Central memory CD4-positive, alpha-beta T cell (primary cell): ENCODE measurements at regions not wholly inside any gene's neighbourhood (a gene's known extent, or its start where the extent isn't known, plus 50 kb on each side); places are given as distances from the start of the nearest gene placed in this dataset.

Experiments used
- DNase-seq: peaks from one replicate; pipeline ENCODE4 v3.0.0; 2022

DNA sequence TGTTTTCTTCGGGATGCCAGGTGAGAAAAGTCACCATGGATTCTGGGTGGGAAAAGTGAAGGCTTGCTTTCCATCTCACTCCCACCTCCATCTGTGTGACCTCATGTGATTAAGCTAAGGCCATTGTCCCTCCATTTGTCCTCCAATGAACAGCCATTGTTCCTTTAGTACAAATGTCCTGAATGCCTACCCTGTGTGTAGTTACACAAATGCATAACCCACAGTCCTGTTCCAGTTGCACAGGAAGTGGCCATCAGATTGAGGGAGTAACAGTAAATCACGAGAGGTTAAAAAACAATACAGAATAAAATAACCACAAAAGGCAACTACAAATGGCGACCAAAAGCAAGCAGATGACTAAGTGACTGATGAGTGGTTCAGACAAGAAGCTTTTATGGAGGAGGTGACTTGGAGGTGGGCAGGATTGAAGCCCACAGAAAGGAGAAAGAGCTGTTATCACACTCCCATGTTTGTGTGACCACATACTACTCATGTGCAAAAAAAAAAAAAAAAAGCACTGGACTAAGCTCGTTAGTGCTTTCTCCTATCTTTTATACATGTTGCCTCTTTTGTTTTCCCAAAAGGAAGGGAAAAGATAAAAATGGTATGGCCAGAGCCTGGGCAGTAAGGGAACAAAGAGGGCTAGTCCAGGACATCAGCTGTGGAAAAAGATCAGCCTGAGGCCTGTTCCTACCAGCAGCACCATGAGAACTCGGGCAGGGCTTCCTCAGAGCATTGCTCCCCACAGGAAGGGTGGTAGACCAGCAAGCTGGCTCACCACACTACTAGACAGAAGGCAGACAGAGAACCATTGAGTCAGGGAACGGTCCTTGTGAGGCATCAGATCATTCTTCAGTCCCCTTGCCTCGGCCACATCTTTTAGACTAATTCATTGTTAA, 111.0 kb downstream of the TFAP2A start:
- DNase-seq: no peak

DNA sequence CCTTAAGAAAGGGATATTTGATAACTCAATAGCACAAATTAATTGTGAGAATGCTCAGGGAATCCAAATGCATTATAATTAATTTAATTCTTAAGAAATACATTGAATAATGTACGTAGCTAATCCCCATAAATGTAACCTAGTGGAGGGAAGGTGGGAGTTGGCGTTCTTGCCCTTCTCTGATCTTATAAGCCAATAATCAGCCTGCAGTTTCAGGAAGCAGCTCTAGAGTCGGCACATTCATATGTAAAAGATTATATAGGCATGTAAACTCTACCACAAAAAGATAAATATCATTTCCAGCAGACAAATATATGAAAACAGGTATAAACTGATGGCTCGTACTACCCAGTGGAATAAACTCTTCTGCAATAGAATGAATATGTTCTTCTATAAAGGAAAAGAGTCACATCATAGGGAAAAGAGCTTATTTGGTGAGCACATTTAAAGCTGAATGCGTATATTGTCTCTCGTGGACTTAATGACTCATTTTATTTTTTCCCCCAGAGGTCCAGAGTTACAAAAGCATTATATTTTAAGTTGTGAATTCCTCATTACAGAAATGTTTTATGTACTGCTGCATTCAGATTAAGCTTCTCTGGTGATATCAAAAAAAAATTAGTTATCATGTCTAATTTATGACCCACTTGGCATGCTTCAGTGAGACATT, 112.2 kb downstream of the TFAP2A start:
- DNase-seq: no peak

DNA sequence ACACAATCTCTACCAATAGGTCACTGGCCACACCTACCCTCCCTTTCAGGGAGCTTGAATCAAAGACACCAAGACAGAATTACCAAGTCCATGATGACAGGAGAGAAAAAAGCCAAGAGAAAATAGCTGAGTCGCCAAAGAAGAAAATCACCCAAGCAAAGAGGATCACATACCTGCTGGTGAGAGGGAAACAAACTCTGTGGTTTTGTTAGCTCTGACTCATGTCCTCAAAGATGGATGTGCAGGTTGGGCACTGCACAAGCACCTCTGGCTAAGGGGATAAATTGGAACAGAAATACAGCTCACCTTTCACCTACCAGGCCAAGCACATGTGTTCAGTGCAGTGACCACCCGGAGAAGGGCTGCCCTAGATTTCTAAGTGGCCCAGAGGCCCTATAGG, 114.8 kb downstream of the TFAP2A start:
- DNase-seq: no peak

DNA sequence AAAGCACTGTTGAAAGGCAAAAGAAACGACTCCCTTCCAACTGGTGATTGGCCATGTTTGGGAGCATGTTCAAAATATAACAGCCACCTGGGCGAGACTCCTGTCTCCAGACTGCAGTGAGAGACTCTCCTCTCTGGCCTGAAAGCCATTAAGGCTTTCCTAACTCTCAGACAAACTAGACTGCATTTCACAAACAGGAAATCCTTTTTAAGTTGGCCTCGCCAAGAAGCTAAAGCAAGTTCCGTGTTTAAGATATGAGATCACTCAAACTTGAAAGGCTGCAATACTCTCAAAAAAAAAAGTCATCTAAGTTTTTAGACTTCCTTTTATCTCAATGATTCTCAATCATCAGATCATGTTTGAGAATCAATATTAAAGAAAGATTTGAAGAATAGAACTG, 117.0 kb downstream of the TFAP2A start:
- DNase-seq: no peak

DNA sequence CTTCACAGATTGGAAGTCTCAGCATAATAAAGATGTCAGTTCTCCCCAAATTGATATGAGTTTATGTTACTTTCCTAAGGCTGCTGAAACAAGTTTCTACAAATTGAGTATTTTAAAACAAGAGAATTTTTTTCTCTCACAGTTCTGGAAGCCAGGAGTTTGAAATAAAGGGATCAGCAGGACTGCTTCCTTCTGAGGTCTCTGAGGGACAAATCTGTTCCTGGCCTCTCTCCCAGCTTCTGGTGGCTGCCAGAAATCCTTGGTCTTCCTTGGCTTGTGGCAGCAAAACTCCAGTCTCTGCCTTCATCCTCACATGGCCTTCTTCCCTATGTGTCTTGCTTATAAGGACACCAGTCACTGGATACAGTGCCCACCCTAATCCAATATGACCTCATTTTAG, 136.1 kb downstream of the TFAP2A start:
- DNase-seq: no peak

DNA sequence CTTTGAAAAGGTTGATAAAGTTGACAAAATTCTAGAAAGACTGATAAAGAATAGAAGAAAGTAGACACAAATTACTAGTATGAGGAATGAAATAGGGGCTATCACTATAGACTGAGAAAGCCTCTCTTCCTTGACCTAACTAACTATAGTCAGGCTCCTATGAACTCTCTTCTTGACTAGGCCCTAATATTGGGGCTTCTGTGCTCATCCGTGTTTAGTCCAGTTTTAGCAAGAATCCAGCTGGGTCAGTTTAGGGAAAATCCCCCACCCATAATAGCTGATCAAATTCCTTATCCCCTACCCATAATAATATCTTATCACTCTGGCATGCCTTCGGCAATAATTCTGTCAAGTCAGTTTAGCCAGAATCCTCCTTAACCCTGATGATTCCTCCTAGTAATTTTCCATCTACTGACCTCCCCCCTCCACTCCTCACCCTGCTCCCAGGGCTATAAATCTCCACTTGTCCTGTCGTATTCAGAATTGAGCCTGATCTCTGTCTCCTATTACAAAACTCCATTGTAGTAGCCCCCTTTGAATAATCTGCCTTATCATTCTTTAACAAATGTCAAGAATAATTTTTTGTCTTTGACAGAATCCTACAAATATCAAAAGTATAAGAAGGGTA, 138.1 kb downstream of the TFAP2A start:
- DNase-seq: no peak

DNA sequence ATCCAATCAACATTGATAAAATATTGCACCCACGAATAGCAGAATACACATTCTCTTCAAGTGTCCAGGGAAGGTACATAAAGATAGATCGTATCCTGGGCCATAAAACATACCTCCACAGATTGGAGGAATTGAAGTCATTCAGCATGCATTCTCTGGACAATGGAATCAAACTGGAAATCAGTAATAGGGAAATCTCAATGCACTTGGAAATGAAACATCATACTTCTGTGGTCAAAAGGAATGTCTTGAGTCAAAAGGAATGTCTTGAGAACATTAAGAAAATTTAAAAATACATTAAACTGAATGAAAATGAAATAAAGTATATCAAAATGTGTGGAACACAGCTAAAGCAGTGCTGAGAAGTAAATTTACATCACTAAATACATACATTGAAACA, 138.8 kb downstream of the TFAP2A start:
- DNase-seq: no peak

DNA sequence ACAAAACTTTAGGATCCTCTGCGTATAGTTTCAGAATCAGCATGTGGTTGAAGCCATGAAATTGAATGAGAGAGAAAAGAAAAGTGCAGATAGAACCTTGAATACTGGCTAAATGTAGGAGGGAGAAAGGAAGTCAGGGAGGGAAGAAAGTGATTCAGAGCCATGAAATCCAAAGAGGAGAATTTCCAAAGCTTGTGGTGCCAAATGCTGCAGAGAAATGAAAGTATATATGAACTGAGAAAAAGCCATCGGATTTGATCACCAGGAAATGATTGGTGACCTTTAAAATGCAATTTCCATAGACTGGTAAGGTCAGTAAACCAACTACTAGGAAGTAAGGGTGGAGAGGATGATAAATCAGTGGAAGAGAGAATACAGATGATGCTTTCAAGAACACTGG, 142.3 kb downstream of the TFAP2A start:
- DNase-seq: no peak

DNA sequence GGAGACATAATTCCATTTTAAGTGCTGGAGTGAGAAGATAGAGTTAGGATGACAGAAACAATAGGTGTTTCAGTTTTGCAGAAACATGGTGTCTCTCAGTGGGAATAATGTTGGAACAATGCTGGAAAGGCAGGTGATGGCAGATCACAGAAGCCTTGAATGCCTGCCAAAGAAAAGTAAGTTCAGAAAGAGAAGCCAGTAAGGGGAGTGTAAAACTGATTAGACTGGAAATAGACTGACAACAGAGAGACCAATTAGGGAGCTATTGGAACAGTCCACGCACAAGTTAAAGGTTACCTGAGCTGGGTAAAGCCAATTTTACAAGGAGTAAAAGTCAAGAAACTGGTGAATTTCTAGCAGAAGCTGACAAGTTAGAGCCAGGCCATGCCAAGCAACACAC, 142.9 kb downstream of the TFAP2A start:
- DNase-seq: no peak

DNA sequence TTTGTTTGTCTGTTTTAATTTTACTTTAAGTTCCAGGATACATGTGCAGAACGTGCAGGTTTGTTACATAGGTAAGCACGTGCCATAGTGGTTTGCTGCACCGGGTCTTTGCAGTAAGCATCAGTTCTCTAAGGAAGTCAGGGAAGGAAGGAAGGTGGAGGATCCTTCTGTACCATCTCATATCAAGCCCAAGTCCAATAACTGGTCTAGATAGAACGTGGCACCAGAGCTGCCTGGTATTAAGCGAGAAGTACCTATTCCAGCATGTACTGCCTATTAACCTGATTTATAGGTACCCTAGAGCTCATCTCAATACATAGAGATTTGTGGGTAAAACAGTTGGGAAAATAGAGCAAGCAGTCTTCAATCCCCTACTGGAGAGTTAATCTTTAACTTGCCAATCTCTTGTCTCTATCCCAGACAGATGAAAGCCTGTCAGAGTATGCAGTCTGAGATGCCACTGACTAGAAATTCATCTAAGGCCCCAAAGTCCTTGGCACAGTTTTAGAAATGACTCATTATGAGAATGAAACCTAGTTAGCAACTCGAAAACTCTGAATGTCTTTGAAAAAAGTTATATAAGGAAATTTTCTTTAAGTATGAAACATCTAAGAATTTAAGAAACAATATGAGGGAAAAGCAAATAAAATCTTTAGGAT, 144.9 kb downstream of the TFAP2A start:
- no peak for DNase-seq

DNA sequence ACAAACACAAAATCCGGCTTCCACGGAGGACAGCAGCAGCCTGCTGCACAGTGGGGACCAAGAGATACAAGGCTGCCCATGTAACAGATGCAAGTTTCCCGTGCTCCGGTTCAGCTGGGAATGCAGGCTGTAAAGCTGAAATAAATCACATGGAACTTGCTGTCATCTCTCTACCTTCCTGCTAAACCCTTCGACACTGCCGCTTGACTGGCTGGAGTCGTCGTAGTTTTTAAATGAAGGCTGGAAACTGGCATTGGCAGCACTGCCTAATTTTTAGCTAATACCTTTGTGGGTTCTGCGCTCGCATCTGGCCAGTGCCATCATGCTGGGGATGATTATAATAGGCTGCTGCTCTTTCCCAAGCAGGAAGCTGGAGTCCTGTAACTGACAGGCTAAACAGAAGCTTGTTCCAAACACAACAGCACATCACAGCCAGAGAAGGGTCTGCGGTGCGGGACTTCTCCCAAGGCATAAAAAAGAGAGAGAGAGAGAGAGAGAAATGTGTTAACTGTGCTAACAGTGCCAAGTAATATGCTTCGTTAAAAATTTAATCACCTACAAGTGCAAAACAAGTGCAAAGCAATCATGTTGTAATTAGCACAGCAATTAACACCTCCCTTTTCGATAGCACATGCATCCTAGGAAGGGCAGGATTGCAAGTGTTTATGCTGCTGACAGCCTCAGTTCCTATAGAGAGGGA, 146.1 kb downstream of the TFAP2A start:
- DNase-seq: no peak

DNA sequence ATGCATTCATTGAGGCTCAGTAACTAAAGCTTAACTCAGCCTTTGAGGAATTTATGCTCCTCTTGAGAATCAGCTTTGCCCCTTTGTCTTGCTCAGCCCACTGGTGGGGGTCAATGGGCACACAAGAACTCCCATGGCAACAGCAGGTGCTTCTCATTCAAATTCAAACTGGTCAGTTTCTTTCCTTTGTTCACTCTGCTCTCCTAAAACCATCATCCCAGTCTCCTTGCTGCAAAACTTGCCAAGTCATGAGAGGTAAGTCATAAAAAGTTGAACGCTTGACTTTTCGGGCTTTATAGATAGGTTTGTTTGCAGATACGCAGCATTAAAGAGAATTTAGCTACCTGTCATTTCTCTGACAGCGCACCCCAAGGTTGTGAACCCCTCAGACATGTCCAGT, 146.8 kb downstream of the TFAP2A start:
- no peak for DNase-seq

DNA sequence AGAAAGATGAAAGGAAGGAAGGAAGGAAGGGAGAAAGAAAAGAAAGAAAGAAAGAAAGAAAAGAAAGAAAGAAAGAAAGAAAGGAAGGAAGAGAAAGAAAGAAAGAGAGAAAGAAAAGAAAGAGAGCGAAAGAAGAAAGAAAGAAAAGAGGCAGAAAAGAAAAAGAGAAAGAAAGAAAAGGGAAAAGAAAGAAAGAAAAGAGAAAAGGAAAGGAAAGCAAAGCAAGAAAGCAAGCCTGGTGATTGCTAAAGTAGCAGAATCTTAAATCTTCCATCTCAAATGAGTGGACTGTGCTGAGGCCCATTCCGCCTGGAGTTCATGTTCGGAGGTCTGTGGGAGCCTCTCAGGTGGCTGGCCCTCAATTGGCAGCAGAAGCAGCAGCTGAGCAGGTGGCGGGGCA, 148.4 kb downstream of the TFAP2A start:
- DNase-seq: no peak

DNA sequence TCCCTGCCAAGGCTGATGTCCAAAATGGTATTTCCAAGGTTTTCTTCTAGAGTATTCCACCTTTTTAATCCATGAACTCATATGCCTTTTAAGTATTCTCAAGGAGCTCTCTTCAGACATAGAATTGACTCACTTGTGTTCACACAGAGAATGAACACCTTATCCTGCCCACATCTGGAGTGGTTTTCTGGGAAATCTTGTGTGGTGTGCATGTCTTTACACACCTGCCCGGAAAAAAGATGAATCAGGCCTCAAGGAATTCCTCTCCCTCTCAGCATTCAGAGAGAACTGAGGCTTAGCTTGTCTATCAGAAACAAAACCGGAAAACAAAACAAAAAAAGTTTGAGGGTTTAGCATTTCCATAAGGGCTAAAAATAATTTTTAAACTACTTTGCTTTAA, 148.8 kb downstream of the TFAP2A start:
- DNase-seq: no peak

DNA sequence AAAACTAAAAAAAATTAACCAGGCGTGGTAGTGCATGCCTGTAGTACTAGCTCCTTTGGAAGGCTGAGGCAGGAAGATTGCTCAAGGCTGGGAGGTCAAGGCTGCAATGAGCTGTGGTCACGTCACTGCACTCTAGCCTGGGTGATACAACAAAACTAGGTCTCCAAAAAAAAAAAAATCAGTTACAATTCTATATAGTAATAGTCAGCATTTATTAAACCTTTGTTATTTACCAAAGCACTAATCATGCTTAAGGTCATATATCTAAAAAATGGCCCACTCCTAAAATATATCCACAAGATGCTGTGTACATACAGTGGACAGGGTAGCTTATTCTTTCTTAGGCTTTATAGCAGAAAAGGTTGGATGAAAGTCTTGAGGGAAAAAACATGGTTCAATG, 152.4 kb downstream of the TFAP2A start:
- DNase-seq: no peak

DNA sequence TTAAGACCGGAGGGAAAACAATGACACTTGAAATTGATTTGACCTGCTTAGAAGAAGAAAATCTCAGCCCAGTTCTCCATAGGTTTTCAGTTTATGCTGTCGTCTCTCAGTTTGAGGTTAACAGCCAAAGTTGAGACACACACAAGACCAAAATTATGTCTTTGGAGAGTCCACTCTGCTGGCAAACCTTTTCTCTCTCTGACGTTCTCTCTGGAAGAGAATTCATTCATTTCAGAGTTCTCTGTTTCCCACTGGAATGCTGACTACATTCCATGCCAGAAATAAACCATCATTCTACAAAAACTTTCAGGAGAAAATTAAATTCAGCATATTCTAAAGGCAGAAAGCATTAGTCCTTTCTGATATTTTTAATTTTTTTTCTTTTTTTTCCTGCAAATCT, 155.2 kb downstream of the TFAP2A start:
- DNase-seq: no peak

DNA sequence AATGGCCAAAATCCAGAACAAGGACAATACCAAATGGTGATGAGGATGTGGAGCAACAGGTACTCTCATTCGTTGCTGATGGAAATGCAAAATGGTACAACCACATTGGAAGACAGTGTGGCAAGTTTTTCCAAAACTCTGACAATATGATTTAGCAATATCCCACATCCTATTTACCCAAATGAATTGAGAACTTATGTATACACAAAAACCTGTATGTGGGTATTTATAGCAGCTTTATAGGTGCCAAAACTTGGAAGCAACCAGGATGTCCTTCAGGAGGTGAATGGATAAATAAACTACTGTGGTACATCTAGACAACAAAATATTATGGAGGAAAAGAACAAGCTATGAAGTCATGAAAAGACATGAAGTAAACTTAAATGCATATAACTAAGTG, 156.5 kb downstream of the TFAP2A start:
- DNase-seq: no peak

DNA sequence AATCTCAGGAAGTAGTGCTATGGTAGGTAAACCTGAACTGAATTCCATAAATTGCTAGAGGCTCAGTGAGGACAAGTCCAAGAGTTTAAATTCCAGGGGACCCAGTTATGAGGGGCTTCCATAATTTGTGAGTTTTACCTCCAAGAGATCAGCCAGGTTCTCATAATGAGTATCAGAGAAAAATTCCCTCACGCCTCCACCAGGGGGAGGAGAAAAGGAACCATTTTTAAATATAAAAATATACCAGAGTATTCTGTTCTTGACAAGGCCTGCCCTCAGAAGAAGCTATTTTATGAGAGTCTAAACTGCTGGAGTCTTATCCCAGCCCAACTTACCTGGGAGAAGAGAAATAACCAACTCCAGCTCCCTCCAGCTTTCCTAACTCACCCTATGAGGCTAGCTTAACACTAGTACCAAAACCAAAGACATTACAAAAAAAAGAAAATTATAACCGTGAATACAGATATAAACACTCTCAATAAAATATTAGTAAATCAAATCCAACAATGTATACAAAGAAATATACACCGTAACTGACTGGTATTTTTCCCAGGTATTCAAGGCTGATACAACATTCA, 158.7 kb downstream of the TFAP2A start:
- no peak for DNase-seq

DNA sequence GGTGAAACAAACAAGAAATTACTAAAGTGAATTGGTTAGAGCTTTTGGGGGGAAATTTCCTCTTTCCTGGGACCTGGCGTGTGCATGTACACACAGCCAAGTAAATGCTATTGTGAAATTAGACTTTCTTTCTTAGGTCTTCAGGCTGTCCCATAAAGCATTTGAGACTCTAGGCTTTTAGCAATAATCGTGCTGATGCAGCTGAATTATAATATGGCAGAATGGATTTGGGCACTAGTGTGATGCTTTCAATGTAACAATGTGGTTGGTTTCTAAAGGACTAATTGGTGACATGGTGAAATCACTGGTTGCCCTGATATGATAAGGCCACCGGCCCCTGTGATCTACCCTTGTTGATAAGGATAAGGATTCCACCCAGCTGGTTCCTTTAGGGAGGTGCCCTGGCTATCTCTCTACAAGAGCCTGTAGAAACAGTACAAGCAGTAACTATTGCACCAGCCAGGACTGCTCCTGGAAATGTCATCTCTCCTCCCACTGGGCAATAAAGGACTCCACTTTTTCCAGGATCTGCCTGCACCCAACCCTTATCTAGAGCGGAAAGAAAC, 164.1 kb downstream of the TFAP2A start:
- DNase-seq: no peak

DNA sequence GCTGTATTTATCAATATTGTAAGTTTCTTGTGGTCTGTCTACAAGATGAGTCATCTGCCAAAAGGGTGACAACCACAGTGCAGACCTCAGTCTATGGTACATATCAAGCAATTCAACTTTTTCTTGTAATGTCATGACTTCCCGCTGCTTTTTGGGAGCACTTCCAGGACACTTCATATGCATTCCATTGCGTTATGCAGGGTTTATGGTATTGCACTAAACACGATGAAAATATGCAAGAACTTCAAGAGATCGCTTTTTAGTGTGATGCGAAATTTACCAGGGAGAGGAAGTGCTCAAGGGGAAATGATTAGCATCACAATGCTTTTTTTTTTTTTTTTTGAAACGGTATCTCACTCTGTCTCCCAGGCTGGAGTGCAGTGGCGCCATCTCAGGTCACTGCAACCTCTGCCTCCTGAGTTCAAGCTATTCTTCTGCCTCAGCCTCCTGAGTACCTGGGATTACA, 166.5 kb downstream of the TFAP2A start:
- no peak for DNase-seq

DNA sequence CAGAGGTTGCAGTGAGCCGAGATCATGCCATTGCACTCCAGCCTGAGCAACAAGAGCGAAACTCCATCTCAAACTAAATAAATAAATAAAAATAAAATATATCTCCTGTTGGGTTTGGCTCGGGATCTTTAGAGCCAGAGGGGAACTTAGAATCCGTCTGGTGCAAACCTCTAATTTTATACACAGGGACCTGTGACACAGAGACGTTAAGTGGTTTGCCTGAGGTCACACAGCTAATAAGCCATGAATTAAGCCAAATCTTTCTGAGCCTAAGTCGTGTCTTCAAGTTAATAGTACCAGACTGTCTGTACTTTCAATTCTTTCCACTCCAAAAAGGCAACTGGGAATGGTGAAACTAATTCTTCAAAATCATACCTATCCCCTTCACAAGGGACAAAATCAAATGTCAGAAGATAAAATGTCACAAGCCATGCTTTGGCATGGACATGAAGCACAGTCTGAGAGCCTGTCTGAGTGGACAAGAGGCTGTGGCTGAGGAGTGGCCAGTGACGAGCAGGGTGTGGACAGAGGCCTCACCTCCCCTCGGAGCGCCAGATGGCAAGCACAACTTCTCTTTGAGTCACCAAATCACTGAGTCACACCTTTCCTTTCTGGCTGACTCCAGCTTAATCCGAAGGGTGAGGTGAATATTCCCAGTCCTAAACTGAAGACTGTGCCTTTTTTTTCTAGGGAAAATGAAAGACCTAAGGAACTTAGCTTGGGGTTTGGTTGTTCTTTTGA, 177.4 kb downstream of the TFAP2A start:
- no peak for DNase-seq
